OCI-LY1 (cell line): ENCODE measurements at regions not wholly inside any gene's neighbourhood (a gene's known extent, or its start where the extent isn't known, plus 50 kb on each side); places are given as distances from the start of the nearest gene placed in this dataset.

Source experiments
- H2AFZ ChIP-seq: fragments of 200-600 bp; sonication (generic), shearing (Covaris generic); 2 replicates; pipeline ENCODE4 v1.6.0; 2014; ENCODE audit warnings: antibody characterized with exemption, mild to moderate bottlenecking, low read length
- H3F3A ChIP-seq: fragments of 200-600 bp; sonication (generic), shearing (Covaris generic); 2 replicates; pipeline ENCODE4 v1.6.0; 2014; ENCODE audit warnings: mild to moderate bottlenecking, antibody characterized with exemption, low read length, moderate library complexity; ENCODE audit not compliant: insufficient read depth
- H3K27ac ChIP-seq: fragments of 200-600 bp; sonication (generic); 2 replicates; pipeline ENCODE4 v1.5.1; 2014; ENCODE audit warnings: low read length, mixed run types, mild to moderate bottlenecking, low read depth; ENCODE audit not compliant: poor library complexity, severe bottlenecking
- H3K27me3 ChIP-seq: fragments of 200-600 bp; sonication (generic); 2 replicates; pipeline ENCODE4 v1.6.0; 2014; ENCODE audit warnings: antibody characterized with exemption, mild to moderate bottlenecking, low read length, moderate library complexity; ENCODE audit not compliant: insufficient read depth
- H3K36me3 ChIP-seq: fragments of 200-600 bp; sonication (generic); 2 replicates; pipeline ENCODE4 v1.6.1; 2014; ENCODE audit warnings: mild to moderate bottlenecking, antibody characterized with exemption, low read length, moderate library complexity, mixed read lengths; ENCODE audit not compliant: insufficient read depth
- H3K4me1 ChIP-seq: fragments of 200-600 bp; sonication (generic); 2 replicates; pipeline ENCODE4 v1.5.1; 2014; ENCODE audit warnings: mild to moderate bottlenecking, low read length, moderate library complexity; ENCODE audit not compliant: insufficient read depth, severe bottlenecking
- H3K4me2 ChIP-seq: fragments of 200-600 bp; sonication (generic), shearing (Covaris generic); 2 replicates; pipeline ENCODE4 v1.6.1; 2014; ENCODE audit warnings: low read length
- H3K4me3 ChIP-seq: fragments of 200-600 bp; sonication (generic); 2 replicates; pipeline ENCODE4 v1.5.1; 2014; ENCODE audit warnings: low read length, low read depth, mild to moderate bottlenecking, mixed read lengths; ENCODE audit not compliant: poor library complexity, severe bottlenecking
- H3K79me2 ChIP-seq: fragments of 200-600 bp; shearing (Covaris generic); 2 replicates; pipeline ENCODE4 v1.6.1; 2016; ENCODE audit warnings: mixed run types, low read length, mixed read lengths; ENCODE audit not compliant: insufficient read depth
- H3K9ac ChIP-seq: fragments of 200-600 bp; sonication (generic), shearing (Covaris generic); 2 replicates; pipeline ENCODE4 v1.6.1; 2014; ENCODE audit warnings: mild to moderate bottlenecking, low read length, mixed read lengths
- H3K9me2 ChIP-seq: fragments of 200-600 bp; sonication (generic), shearing (Covaris generic); 2 replicates; pipeline ENCODE4 v1.6.1; 2014; ENCODE audit warnings: low read depth, mild to moderate bottlenecking, low read length, mixed read lengths
- H3K9me3 ChIP-seq: fragments of 200-600 bp; shearing (Covaris generic); 2 replicates; pipeline ENCODE4 v1.6.1; 2014; ENCODE audit warnings: low read length, mixed read lengths
- H4K20me1 ChIP-seq: fragments of 200-600 bp; sonication (generic), shearing (Covaris generic); 2 replicates; pipeline ENCODE4 v1.6.0; 2016; ENCODE audit warnings: mild to moderate bottlenecking, low read length; ENCODE audit not compliant: insufficient read depth
- CTCF ChIP-seq: fragments of 200-600 bp; sonication (generic), shearing (Covaris generic); IDR thresholded peaks from 2 replicates; pipeline ENCODE4 v1.5.1; 2017; ENCODE audit warnings: mild to moderate bottlenecking, antibody characterized with exemption, low read length, moderate library complexity, mixed read lengths
- EZH2 ChIP-seq: fragments of 200-600 bp; sonication (generic), shearing (Covaris generic); IDR thresholded peaks from 2 replicates; pipeline ENCODE4 v1.8.0; 2017; ENCODE audit warnings: borderline replicate concordance, mixed run types, mild to moderate bottlenecking, antibody characterized with exemption, low read length, moderate library complexity, mixed read lengths

GRCh38 chr6:14259594-14260152 is 142.1 kb downstream of the CD83 start:
- TF ChIP-seq CTCF (no peak), EZH2 (no peak)
- H3K9me2 ChIP-seq, result no peaks in the 10 kb centered on the region
- H3K4me2 ChIP-seq, result no peak overlapping the region
- H3K4me1 ChIP-seq, result no peaks in the 10 kb centered on the region
- no peaks in the 10 kb centered on the region for H3K79me2 ChIP-seq
- H3K27me3 ChIP-seq, result no peaks in the 10 kb centered on the region
- H4K20me1 ChIP-seq, result no peaks in the 10 kb centered on the region
- peaks cover 6% of the 10 kb centered on the region; the same call in 1 of the 2 replicates for H3K9me3 ChIP-seq
- H3K36me3 ChIP-seq, result no peaks in the 10 kb centered on the region
- H3K9ac ChIP-seq, result no peak overlapping the region
- no peaks in the 10 kb centered on the region for H3F3A ChIP-seq
- no peak overlapping the region for H3K27ac ChIP-seq
- H2AFZ ChIP-seq, result no peak overlapping the region
- H3K4me3 ChIP-seq, result no peak overlapping the region

- no peak overlapping the region for H3K4me2 ChIP-seq
- H4K20me1 ChIP-seq, result no peaks in the 10 kb centered on the region
- H3K9me2 ChIP-seq, result no peaks in the 10 kb centered on the region
- H3K27me3 ChIP-seq, result no peaks in the 10 kb centered on the region
- no peaks in the 10 kb centered on the region for H3K36me3 ChIP-seq
- TF ChIP-seq EZH2, result no peak
- no peak for TF ChIP-seq CTCF
- H3K79me2 ChIP-seq, result no peaks in the 10 kb centered on the region
- H3K4me3 ChIP-seq, result no peak overlapping the region
- H3K4me1 ChIP-seq, result no peaks in the 10 kb centered on the region
- no peaks in the 10 kb centered on the region for H3F3A ChIP-seq
- H2AFZ ChIP-seq, result no peak overlapping the region
- H3K9ac ChIP-seq, result no peak overlapping the region
- H3K9me3 ChIP-seq, result peaks cover 6% of the 10 kb centered on the region; the same call in 1 of the 2 replicates
- H3K27ac ChIP-seq, result no peak overlapping the region
These were observed 143.3 kb downstream of the CD83 start for GRCh38 chr6:14260839-14261238.

GRCh38 chr6:14263881-14264424 is 146.4 kb downstream of the CD83 start:
- no peaks in the 10 kb centered on the region for H3K9me2 ChIP-seq
- no peaks in the 10 kb centered on the region for H4K20me1 ChIP-seq
- TF ChIP-seq EZH2, result no peak
- no peak for TF ChIP-seq CTCF
- no peak overlapping the region for H3K9ac ChIP-seq
- H3K36me3 ChIP-seq, result no peaks in the 10 kb centered on the region
- no peak overlapping the region for H2AFZ ChIP-seq
- H3K27ac ChIP-seq, result no peak overlapping the region
- no peaks in the 10 kb centered on the region for H3F3A ChIP-seq
- H3K4me3 ChIP-seq, result no peak overlapping the region
- H3K9me3 ChIP-seq, result peaks cover 6% of the 10 kb centered on the region; the same call in 1 of the 2 replicates
- no peaks in the 10 kb centered on the region for H3K79me2 ChIP-seq
- H3K27me3 ChIP-seq, result no peaks in the 10 kb centered on the region
- no peak overlapping the region for H3K4me2 ChIP-seq
- H3K4me1 ChIP-seq, result no peaks in the 10 kb centered on the region
